ENCODE measurements at regions not wholly inside any gene's neighbourhood (a gene's known extent, or its start where the extent isn't known, plus 50 kb on each side); places are given as distances from the start of the nearest gene placed in this dataset.

- Histone ChIP-seq H3K4me2 (no peak overlapping the region), H2AFZ (replicated peaks) (peak overlapping the region; percentile 83), H3K27ac (no peak overlapping the region), H3K9ac (no peak overlapping the region), H3K79me2 (ENCODE audit: low read depth) (no peaks in the 10 kb centered on the region), H3F3A (ENCODE audit: low read depth) (no peaks in the 10 kb centered on the region), H4K20me1 (ENCODE audit: low read depth) (no peaks in the 10 kb centered on the region), H3K4me3 (no peak overlapping the region), H3K27me3 (no peaks in the 10 kb centered on the region), H3K9me3 (ENCODE audit: low read depth) (no peaks in the 10 kb centered on the region), H3K4me1 (no peaks in the 10 kb centered on the region), H3K36me3 (no peaks in the 10 kb centered on the region)
- Mint-ChIP-seq H3K27me3 (ENCODE audit: insufficient read depth, low read depth) (no peaks in the 10 kb centered on the region), H3K9me3 (no peaks in the 10 kb centered on the region), H3K36me3 (no peaks in the 10 kb centered on the region), H3K4me3 (no peak overlapping the region), H3K4me1 (peaks cover 6% of the 10 kb centered on the region), H3K27ac (no peak overlapping the region)
- DNase-seq (ENCODE audit: low spot score), result peak; percentile 75
- TF ChIP-seq EZH2 (IDR thresholded peaks at IDR 0.05) (no peak), CTCF (IDR thresholded peaks at IDR 0.05) (peak; percentile 78), EZH2phosphoT487 (IDR thresholded peaks at IDR 0.05) (no peak)
Measured at GRCh38 chr3:107117922-107118536, 259.2 kb upstream of the CCDC54 start.

- no peaks in the 10 kb centered on the region for H3K4me1 Mint-ChIP-seq
- no peaks in the 10 kb centered on the region for H3K79me2 ChIP-seq (ENCODE audit: low read depth)
Measured at GRCh38 chr3:107124885-107125284, 252.4 kb upstream of the CCDC54 start.

GRCh38 chr3:107128946-107129345, 248.3 kb upstream of the CCDC54 start:
- Mint-ChIP-seq H3K4me3 (no peak overlapping the region), H3K36me3 (no peaks in the 10 kb centered on the region), H3K27me3 (ENCODE audit: insufficient read depth, low read depth) (peaks cover 14% of the 10 kb centered on the region), H3K9me3 (no peaks in the 10 kb centered on the region), H3K4me1 (no peaks in the 10 kb centered on the region), H3K27ac (no peak overlapping the region)
- no peak overlapping the region for H2AFZ ChIP-seq (replicated peaks)
- no peak overlapping the region for H3K9ac ChIP-seq
- H3K4me1 ChIP-seq, result peaks cover 6% of the 10 kb centered on the region
- H3K27ac ChIP-seq, result no peak overlapping the region
- no peak overlapping the region for H3K4me3 ChIP-seq
- no peak for DNase-seq (ENCODE audit: low spot score)
- H3K4me2 ChIP-seq, result no peak overlapping the region
- H3K9me3 ChIP-seq (ENCODE audit: low read depth), result no peaks in the 10 kb centered on the region
- no peaks in the 10 kb centered on the region for H3K27me3 ChIP-seq
- no peaks in the 10 kb centered on the region for H4K20me1 ChIP-seq (ENCODE audit: low read depth)
- H3K36me3 ChIP-seq, result no peaks in the 10 kb centered on the region
- TF ChIP-seq EZH2phosphoT487 (IDR thresholded peaks at IDR 0.05), result no peak
- H3K79me2 ChIP-seq (ENCODE audit: low read depth), result no peaks in the 10 kb centered on the region
- no peaks in the 10 kb centered on the region for H3F3A ChIP-seq (ENCODE audit: low read depth)

More at GRCh38 chr3:107124885-107125284, 252.4 kb upstream of the CCDC54 start:
- no peak overlapping the region for H3K4me3 Mint-ChIP-seq
- no peaks in the 10 kb centered on the region for H3K4me1 ChIP-seq
- peaks cover 2% of the 10 kb centered on the region for H3K27me3 Mint-ChIP-seq (ENCODE audit: insufficient read depth, low read depth)
- no peak for DNase-seq (ENCODE audit: low spot score)
- no peak overlapping the region for H3K27ac Mint-ChIP-seq
- no peak overlapping the region for H3K4me2 ChIP-seq
- H3K36me3 Mint-ChIP-seq, result no peaks in the 10 kb centered on the region
- no peak overlapping the region for H3K4me3 ChIP-seq
- H3K27me3 ChIP-seq, result no peaks in the 10 kb centered on the region
- H3K27ac ChIP-seq, result no peak overlapping the region
- H4K20me1 ChIP-seq (ENCODE audit: low read depth), result no peaks in the 10 kb centered on the region
- peak overlapping the region; percentile 43 for H2AFZ ChIP-seq (replicated peaks)
- H3K9me3 ChIP-seq (ENCODE audit: low read depth), result no peaks in the 10 kb centered on the region
- H3K9ac ChIP-seq, result no peak overlapping the region
- no peak for TF ChIP-seq CTCF (IDR thresholded peaks at IDR 0.05)
- TF ChIP-seq EZH2phosphoT487 (IDR thresholded peaks at IDR 0.05), result no peak
- TF ChIP-seq EZH2 (IDR thresholded peaks at IDR 0.05), result no peak
- H3K36me3 ChIP-seq, result no peaks in the 10 kb centered on the region
- H3K9me3 Mint-ChIP-seq, result no peaks in the 10 kb centered on the region
- H3F3A ChIP-seq (ENCODE audit: low read depth), result no peaks in the 10 kb centered on the region

- H3K27me3 Mint-ChIP-seq (ENCODE audit: insufficient read depth, low read depth), result peaks cover 12% of the 10 kb centered on the region
- H2AFZ ChIP-seq (replicated peaks), result no peak overlapping the region
Measured at GRCh38 chr3:107130089-107130700, 247.0 kb upstream of the CCDC54 start.

More at GRCh38 chr3:107130089-107130700, 247.0 kb upstream of the CCDC54 start:
- H3K36me3 Mint-ChIP-seq, result no peaks in the 10 kb centered on the region
- Histone ChIP-seq H3K9me3 (ENCODE audit: low read depth) (no peaks in the 10 kb centered on the region), H3K4me3 (no peak overlapping the region), H3K27me3 (no peaks in the 10 kb centered on the region), H4K20me1 (ENCODE audit: low read depth) (no peaks in the 10 kb centered on the region), H3K4me1 (peaks cover 9% of the 10 kb centered on the region), H3K36me3 (no peaks in the 10 kb centered on the region), H3K4me2 (no peak overlapping the region), H3K9ac (no peak overlapping the region), H3F3A (ENCODE audit: low read depth) (no peaks in the 10 kb centered on the region), H3K27ac (no peak overlapping the region), H3K79me2 (ENCODE audit: low read depth) (no peaks in the 10 kb centered on the region)
- DNase-seq (ENCODE audit: low spot score), result no peak
- H3K9me3 Mint-ChIP-seq, result no peaks in the 10 kb centered on the region
- no peaks in the 10 kb centered on the region for H3K4me1 Mint-ChIP-seq
- no peak overlapping the region for H3K4me3 Mint-ChIP-seq
- TF ChIP-seq EZH2phosphoT487 (IDR thresholded peaks at IDR 0.05) (no peak), CTCF (IDR thresholded peaks at IDR 0.05) (no peak), EZH2 (IDR thresholded peaks at IDR 0.05) (no peak)
- peak overlapping the region; percentile 31 for H3K27ac Mint-ChIP-seq

Data from neural progenitor cell (in vitro differentiated cells).